ENCODE measurements at regions not wholly inside any gene's neighbourhood (a gene's known extent, or its start where the extent isn't known, plus 50 kb on each side); places are given as distances from the start of the nearest gene placed in this dataset.

DNA sequence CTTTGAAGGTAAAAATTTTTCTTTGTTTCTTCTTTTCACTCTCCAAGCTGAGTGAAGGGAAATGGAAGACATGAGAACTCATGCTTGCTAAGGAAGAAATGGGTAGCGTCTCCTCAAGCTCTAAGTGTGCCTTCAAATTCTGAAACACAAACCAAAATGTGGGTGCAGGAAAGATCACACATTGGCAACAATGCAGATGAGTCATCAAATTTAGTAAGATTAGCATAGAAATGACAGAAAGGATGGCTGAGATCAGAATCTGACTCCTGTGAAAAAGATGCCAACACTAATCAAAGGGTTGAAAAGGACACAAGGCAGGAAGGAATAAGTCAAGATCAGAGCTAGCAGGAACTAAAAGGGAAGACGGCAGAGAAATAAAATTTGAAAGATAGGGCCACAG lies 61.1 kb upstream of the ZNF462 start:
- DNase-seq (ENCODE audit: low read depth, low spot score), result no peak
- H3K27ac ChIP-seq, result no peak overlapping the region

All from epithelial cell of prostate (primary cell).